Gastrocnemius medialis (tissue), 4 donors: ENCODE measurements at regions not wholly inside any gene's neighbourhood (a gene's known extent, or its start where the extent isn't known, plus 50 kb on each side); places are given as distances from the start of the nearest gene placed in this dataset.

ENCODE experiments used
- ATAC-seq, 2 donors: fragments of 150-250 bp; one replicate each; pipeline ENCODE4 v1.9.1; 2016
- DNase-seq, 2 donors: peaks; one replicate each; pipeline ENCODE4 v3.0.0-alpha.2; 2019
- H3K27ac ChIP-seq, 4 donors: fragments of 200-600 bp; sonication (generic); 1 replicate in 1 of 4; 2 replicates in 3 of 4; pipeline ENCODE4 v1.5.1; 2016 to 2018; ENCODE audit warnings: mild to moderate bottlenecking in 2 of 4, moderate library complexity in 1 of 4
- H3K27me3 ChIP-seq, 3 donors: fragments of 200-600 bp; sonication (generic) in 2 of 3; 1 replicate in 1 of 3; 2 replicates in 2 of 3; pipeline versions ENCODE4 v1.5.1 to v1.6.0; 2016 to 2019; ENCODE audit warnings: mild to moderate bottlenecking in 1 of 3, moderate library complexity in 1 of 3
- H3K36me3 ChIP-seq, 2 donors: fragments of 200-600 bp; sonication (generic) in 1 of 2; one replicate each; pipeline ENCODE4 v1.5.1; 2017 to 2018
- H3K4me1 ChIP-seq, 2 donors: fragments of 200-600 bp; sonication (generic) in 1 of 2; one replicate each; pipeline ENCODE4 v1.5.1; 2016 to 2017; ENCODE audit warnings: mild to moderate bottlenecking in 2 of 2
- H3K4me3 ChIP-seq, 4 donors: fragments of 200-600 bp; sonication (generic) in 3 of 4; 1 replicate in 1 of 4; 2 replicates in 3 of 4; pipeline ENCODE4 v1.5.1; 2016 to 2019; ENCODE audit warnings: mild to moderate bottlenecking in 2 of 4
- H3K9me3 ChIP-seq, 3 donors: fragments of 200-600 bp; sonication (generic) in 2 of 3; 1 replicate in 1 of 3; 2 replicates in 2 of 3; pipeline ENCODE4 v1.5.1; 2016 to 2019
- POLR2A ChIP-seq, 2 donors: fragments of 450-650 bp; IDR thresholded peaks; one replicate each; pipeline ENCODE4 v1.6.1; 2017; ENCODE audit warnings: antibody characterized with exemption in 2 of 2, mild to moderate bottlenecking in 2 of 2, moderate library complexity in 2 of 2
- in situ Hi-C, 4 donors: fragments of 200-750 bp; cut with MboI; loops; one replicate each; pipeline versions ENCODE4 v1.15.0 to v1.8.0; 2017; ENCODE audit warnings: low sequenced_read_pairs in 4 of 4
- intact Hi-C: fragments of 100-400 bp; cut with DNase I; formaldehyde crosslinking; loops from one replicate; pipeline ENCODE4 v1.15.1; 2023; ENCODE audit warnings: low total_unique reads
- TF ChIP-seq, protein P1 (sequence below), 5 experiments: fragments of 450-650 bp in 3 of 5; fragments of 200-600 bp in 2 of 5; sonication (generic) in 2 of 5; IDR thresholded peaks in 4 of 5; conservative IDR thresholded peaks in 1 of 5; 1 replicate in 4 of 5; 2 replicates in 1 of 5; pipeline ENCODE4 v1.5.1; 2016 to 2019; ENCODE audit warnings: antibody characterized with exemption in 5 of 5, mild to moderate bottlenecking in 3 of 5, moderate library complexity in 3 of 5

DNA sequence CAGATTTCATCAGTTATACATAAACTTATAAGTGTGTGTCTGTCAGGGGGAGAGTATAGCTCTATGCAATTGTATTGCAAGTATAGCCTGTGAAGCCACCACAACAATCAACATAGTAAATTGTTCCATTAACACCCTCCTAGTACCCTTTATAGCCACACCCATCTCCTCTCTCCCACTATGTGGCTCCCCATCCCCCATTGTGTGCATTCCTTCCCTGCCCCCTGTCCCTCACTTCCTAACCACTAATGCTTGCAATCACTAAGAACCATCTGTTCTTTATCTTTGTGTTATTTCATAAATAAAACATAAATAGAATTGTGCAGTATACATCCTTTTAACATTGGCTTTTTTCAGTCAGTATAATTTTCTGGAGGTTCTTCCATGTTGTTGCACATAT lies 83.1 kb upstream of the SLC5A12 start:
- in situ Hi-C loops = no loop called here

DNA sequence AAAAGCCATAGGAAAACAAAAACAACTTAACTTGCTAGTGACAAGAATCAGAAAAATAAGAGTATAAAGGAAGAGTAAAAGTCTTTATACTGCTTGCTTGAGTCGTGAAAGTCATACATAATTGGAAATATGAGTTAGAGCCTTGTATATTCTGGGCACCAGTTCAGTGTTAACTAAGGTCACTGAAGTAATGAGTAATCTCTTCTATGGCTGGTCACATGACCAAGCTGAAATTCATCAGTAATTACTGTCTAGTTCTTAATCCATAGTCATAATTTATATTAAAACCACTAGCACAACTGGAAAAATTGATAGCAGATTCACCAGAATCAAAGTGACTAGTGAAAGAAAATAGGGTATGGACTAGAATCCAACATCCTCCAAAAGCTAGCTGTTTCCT lies 84.4 kb upstream of the SLC5A12 start:
- TF ChIP-seq POLR2A (IDR thresholded peaks at IDR 0.05) = no peak
- TF ChIP-seq, protein P1, sequence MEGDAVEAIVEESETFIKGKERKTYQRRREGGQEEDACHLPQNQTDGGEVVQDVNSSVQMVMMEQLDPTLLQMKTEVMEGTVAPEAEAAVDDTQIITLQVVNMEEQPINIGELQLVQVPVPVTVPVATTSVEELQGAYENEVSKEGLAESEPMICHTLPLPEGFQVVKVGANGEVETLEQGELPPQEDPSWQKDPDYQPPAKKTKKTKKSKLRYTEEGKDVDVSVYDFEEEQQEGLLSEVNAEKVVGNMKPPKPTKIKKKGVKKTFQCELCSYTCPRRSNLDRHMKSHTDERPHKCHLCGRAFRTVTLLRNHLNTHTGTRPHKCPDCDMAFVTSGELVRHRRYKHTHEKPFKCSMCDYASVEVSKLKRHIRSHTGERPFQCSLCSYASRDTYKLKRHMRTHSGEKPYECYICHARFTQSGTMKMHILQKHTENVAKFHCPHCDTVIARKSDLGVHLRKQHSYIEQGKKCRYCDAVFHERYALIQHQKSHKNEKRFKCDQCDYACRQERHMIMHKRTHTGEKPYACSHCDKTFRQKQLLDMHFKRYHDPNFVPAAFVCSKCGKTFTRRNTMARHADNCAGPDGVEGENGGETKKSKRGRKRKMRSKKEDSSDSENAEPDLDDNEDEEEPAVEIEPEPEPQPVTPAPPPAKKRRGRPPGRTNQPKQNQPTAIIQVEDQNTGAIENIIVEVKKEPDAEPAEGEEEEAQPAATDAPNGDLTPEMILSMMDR (IDR thresholded peaks at IDR 0.05 in 4 of 5, conservative IDR thresholded peaks at IDR 0.05 in 1 of 5) = no peak
- no peak for DNase-seq
- in situ Hi-C loops = no loop called here
- intact Hi-C loops = no loop called here
- no peaks in the 10 kb centered on the region for H3K36me3 ChIP-seq
- H3K27me3 ChIP-seq = no peaks in the 10 kb centered on the region
- no peaks in the 10 kb centered on the region for H3K4me1 ChIP-seq
- no peaks in the 10 kb centered on the region for H3K9me3 ChIP-seq
- H3K27ac ChIP-seq = no peak overlapping the region
- H3K4me3 ChIP-seq = no peak overlapping the region
- no peak for ATAC-seq

More for the DNA sequence above, 83.1 kb upstream of the SLC5A12 start:
- intact Hi-C loops = no loop called here
- Histone ChIP-seq H3K27ac (no peak overlapping the region), H3K9me3 (no peaks in the 10 kb centered on the region), H3K27me3 (no peaks in the 10 kb centered on the region), H3K4me3 (no peak overlapping the region), H3K36me3 (no peaks in the 10 kb centered on the region), H3K4me1 (no peaks in the 10 kb centered on the region)
- TF ChIP-seq, protein P1 (IDR thresholded peaks at IDR 0.05 in 4 of 5, conservative IDR thresholded peaks at IDR 0.05 in 1 of 5) = no peak
- no peak for TF ChIP-seq POLR2A (IDR thresholded peaks at IDR 0.05)
- no peak for DNase-seq
- ATAC-seq = no peak

DNA sequence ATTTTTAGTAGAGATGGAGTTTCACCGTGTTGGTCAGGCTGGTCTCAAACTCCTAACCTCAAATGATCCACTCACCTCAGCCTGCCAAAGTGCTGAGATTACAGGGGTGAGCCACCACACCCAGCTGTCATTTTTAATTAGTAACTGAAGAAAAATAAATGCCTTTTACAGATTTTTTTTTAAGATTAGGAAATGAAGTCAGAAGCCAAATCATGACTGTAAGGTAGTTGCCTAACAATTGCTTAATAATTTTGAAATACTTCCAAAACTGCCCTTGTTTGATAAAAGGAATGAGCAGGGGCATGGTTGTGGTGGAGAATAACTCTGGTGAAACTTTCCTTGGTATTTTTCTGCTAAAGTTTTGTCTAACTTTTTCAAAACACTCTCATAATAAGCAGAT lies 98.9 kb upstream of the SLC5A12 start:
- Histone ChIP-seq H3K27ac (no peak overlapping the region), H3K9me3 (no peaks in the 10 kb centered on the region), H3K36me3 (no peaks in the 10 kb centered on the region), H3K27me3 (no peaks in the 10 kb centered on the region), H3K4me1 (no peaks in the 10 kb centered on the region), H3K4me3 (no peak overlapping the region)
- DNase-seq = no peak
- TF ChIP-seq, protein P1 (IDR thresholded peaks at IDR 0.05 in 4 of 5, conservative IDR thresholded peaks at IDR 0.05 in 1 of 5) = no peak
- TF ChIP-seq POLR2A (IDR thresholded peaks at IDR 0.05) = no peak
- intact Hi-C loops = no loop called here
- ATAC-seq = peak; percentile 60 to 62
- in situ Hi-C loops = no loop called here

DNA sequence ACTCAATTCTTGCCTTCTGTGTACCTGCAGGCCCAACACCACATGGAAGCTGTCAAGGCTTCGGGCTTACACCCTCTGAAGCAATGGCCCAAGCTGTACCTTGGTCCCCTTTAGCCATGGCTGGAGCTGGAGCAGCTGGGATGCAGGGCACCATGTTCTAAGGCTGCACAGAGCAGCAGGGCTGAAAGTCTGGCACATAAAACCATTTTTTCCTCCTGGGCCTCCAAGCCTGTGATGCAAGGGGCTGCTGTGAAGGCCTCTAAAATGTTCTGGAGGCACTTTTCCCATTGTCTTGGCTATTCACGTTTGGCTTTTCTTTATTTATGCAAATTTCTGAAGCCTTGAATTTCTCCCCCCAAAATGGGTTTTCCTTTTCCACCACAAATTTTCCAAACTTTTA lies 102.1 kb upstream of the SLC5A12 start:
- TF ChIP-seq, protein P1 (IDR thresholded peaks at IDR 0.05 in 4 of 5, conservative IDR thresholded peaks at IDR 0.05 in 1 of 5) = no peak
- no peak for TF ChIP-seq POLR2A (IDR thresholded peaks at IDR 0.05)
- in situ Hi-C loops (no loop called here), intact Hi-C loops (no loop called here)
- Histone ChIP-seq H3K4me3 (no peak overlapping the region), H3K36me3 (no peaks in the 10 kb centered on the region), H3K4me1 (no peaks in the 10 kb centered on the region), H3K27me3 (no peaks in the 10 kb centered on the region), H3K27ac (no peak overlapping the region), H3K9me3 (no peaks in the 10 kb centered on the region)
- ATAC-seq = no peak
- DNase-seq = no peak

DNA sequence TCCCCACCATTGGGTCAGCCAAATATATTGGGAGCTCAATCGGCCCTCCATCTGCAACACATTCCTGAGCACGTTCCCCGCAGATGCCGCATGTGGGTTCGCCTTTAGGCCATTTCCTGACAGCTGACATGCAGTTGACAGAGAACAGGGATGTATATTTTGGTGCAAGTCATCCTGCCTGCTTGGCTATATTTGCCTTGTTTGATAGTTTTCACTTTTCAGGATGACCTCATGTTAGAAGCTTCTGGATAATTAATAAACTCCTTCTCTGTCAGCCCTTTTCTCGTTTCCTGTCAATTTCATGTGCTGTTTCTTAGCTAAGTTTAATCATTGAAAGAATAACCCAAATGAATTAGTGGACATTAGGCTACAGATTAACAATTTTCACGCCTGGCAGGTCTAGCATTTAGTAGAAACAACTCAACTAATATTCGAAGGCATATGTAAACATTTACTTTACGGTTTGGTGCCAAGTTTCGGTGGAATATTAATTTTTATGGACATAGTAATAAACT lies 105.8 kb upstream of the SLC5A12 start:
- ATAC-seq (no peak), DNase-seq (no peak)
- TF ChIP-seq POLR2A (IDR thresholded peaks at IDR 0.05) = no peak
- TF ChIP-seq, protein P1 (IDR thresholded peaks at IDR 0.05 in 4 of 5, conservative IDR thresholded peaks at IDR 0.05 in 1 of 5) = no peak

More for the DNA sequence above, 105.8 kb upstream of the SLC5A12 start:
- Histone ChIP-seq H3K9me3 (no peaks in the 10 kb centered on the region), H3K4me3 (no peak overlapping the region), H3K4me1 (no peaks in the 10 kb centered on the region), H3K27ac (no peak overlapping the region), H3K27me3 (no peaks in the 10 kb centered on the region), H3K36me3 (no peaks in the 10 kb centered on the region)
- in situ Hi-C loops (no loop called here), intact Hi-C loops (no loop called here)
